H9 (cell line): ENCODE measurements at regions not wholly inside any gene's neighbourhood (a gene's known extent, or its start where the extent isn't known, plus 50 kb on each side); places are given as distances from the start of the nearest gene placed in this dataset.
A peak's percentile ranks its signal among the peaks of the same experiment; 100 is the strongest.

Source experiments
- DNase-seq: peaks from one replicate; pipeline ENCODE4 v3.0.0-alpha.2; 2017
- H2AFZ ChIP-seq: one replicate; pipeline ENCODE4 v1.6.1; 2013; ENCODE audit warnings: mild to moderate bottlenecking, low read length, control low read depth, moderate library complexity
- H2AK5ac ChIP-seq: 2 replicates; pipeline ENCODE4 v1.6.1; 2013; ENCODE audit warnings: low read length, control low read depth, mixed read lengths; ENCODE audit not compliant: insufficient read length
- H2BK120ac ChIP-seq: one replicate; pipeline ENCODE4 v1.6.1; 2013; ENCODE audit warnings: low read depth, mild to moderate bottlenecking, low read length, control low read depth, inconsistent platforms; ENCODE audit not compliant: poor library complexity, severe bottlenecking
- H2BK12ac ChIP-seq: 2 replicates; pipeline ENCODE4 v1.6.1; 2013; ENCODE audit warnings: low read length, control low read depth, mixed read lengths, low read depth; ENCODE audit not compliant: insufficient read length
- H2BK15ac ChIP-seq: 2 replicates; pipeline ENCODE4 v1.6.1; 2013; ENCODE audit warnings: low read depth, low read length, control low read depth
- H2BK20ac ChIP-seq: one replicate; pipeline ENCODE4 v1.6.1; 2013; ENCODE audit warnings: low read depth, mild to moderate bottlenecking, low read length, control low read depth, inconsistent platforms; ENCODE audit not compliant: poor library complexity, severe bottlenecking
- H2BK5ac ChIP-seq: 2 replicates; pipeline ENCODE4 v1.6.1; 2013; ENCODE audit warnings: low read length, control low read depth, mixed read lengths; ENCODE audit not compliant: insufficient read length
- H3K14ac ChIP-seq: 2 replicates; pipeline ENCODE4 v1.6.1; 2013; ENCODE audit warnings: low read length, control low read depth; ENCODE audit not compliant: insufficient read depth
- H3K18ac ChIP-seq: 2 replicates; pipeline ENCODE4 v1.6.1; 2013; ENCODE audit warnings: low read depth, mild to moderate bottlenecking, mixed read lengths, low read length, control low read depth; ENCODE audit not compliant: insufficient read length
- H3K23ac ChIP-seq: 2 replicates; pipeline ENCODE4 v1.6.1; 2013; ENCODE audit warnings: low read length, control low read depth, mixed read lengths, low read depth; ENCODE audit not compliant: insufficient read length
- H3K23me2 ChIP-seq: 2 replicates; pipeline ENCODE4 v1.6.1; 2013; ENCODE audit warnings: low read depth, mild to moderate bottlenecking, mixed read lengths, low read length, control low read depth; ENCODE audit not compliant: insufficient read length, poor library complexity, severe bottlenecking
- H3K27ac ChIP-seq: 2 replicates; pipeline ENCODE4 v1.5.1; 2013; ENCODE audit warnings: low read length, control low read depth, mixed read lengths, low read depth; ENCODE audit not compliant: insufficient read length
- H3K27me3 ChIP-seq: 2 replicates; pipeline ENCODE4 v1.6.1; 2013; ENCODE audit warnings: low read length, control low read depth, inconsistent platforms; ENCODE audit not compliant: insufficient read depth
- H3K4ac ChIP-seq: 2 replicates; pipeline ENCODE4 v1.6.1; 2013; ENCODE audit warnings: low read depth, mild to moderate bottlenecking, control low read depth, inconsistent platforms, low read length, moderate library complexity
- H3K4me1 ChIP-seq: 2 replicates; pipeline ENCODE4 v1.6.1; 2013; ENCODE audit warnings: low read length, control low read depth, inconsistent platforms; ENCODE audit not compliant: insufficient read depth
- H3K4me2 ChIP-seq: 2 replicates; pipeline ENCODE4 v1.6.1; 2013; ENCODE audit warnings: low read length, control low read depth, mixed read lengths; ENCODE audit not compliant: insufficient read length, insufficient read depth
- H3K56ac ChIP-seq: 2 replicates; pipeline ENCODE4 v1.6.1; 2013; ENCODE audit warnings: low read depth, mild to moderate bottlenecking, mixed read lengths, low read length, control low read depth; ENCODE audit not compliant: insufficient read length
- H3K79me1 ChIP-seq: 2 replicates; pipeline ENCODE4 v1.6.1; 2013; ENCODE audit warnings: low read depth, mild to moderate bottlenecking, moderate library complexity, low read length, control low read depth, inconsistent platforms; ENCODE audit not compliant: insufficient read depth, poor library complexity, severe bottlenecking
- H3K79me2 ChIP-seq: 2 replicates; pipeline ENCODE4 v1.6.1; 2013; ENCODE audit warnings: low read length, control low read depth, inconsistent platforms; ENCODE audit not compliant: insufficient read depth
- H3K9ac ChIP-seq: 2 replicates; pipeline ENCODE4 v1.6.1; 2013; ENCODE audit warnings: low read length, control low read depth, mixed read lengths; ENCODE audit not compliant: insufficient read length; ENCODE audit errors: extremely low read depth
- H3K9me3 ChIP-seq: one replicate; pipeline ENCODE4 v1.6.1; 2013; ENCODE audit warnings: low read depth, low read length, inconsistent platforms; ENCODE audit not compliant: control insufficient read depth
- H3T11ph ChIP-seq: one replicate; pipeline ENCODE4 v1.6.1; 2013; ENCODE audit warnings: mild to moderate bottlenecking, low read length, control low read depth, inconsistent platforms
- H4K20me1 ChIP-seq: one replicate; pipeline ENCODE4 v1.6.1; 2013; ENCODE audit not compliant: control insufficient read depth, insufficient read length, insufficient read depth
- H4K5ac ChIP-seq: 2 replicates; pipeline ENCODE4 v1.6.1; 2013; ENCODE audit warnings: low read depth, mild to moderate bottlenecking, mixed read lengths, low read length, control low read depth; ENCODE audit not compliant: insufficient read length
- H4K8ac ChIP-seq: replicated peaks from 2 replicates; pipeline ENCODE4 v1.6.1; 2013; ENCODE audit warnings: low read length, control low read depth, mixed read lengths, low read depth; ENCODE audit not compliant: insufficient read length
- H4K91ac ChIP-seq: 2 replicates; pipeline ENCODE4 v1.6.1; 2013; ENCODE audit warnings: low read depth, mild to moderate bottlenecking, moderate library complexity, mixed read lengths, low read length, control low read depth; ENCODE audit not compliant: insufficient read length
- H3K27ac Mint-ChIP-seq, 3 experiments: 2 replicates in 2 of 3; 3 replicates in 1 of 3; pipeline ENCODE4 v1.8.0; 2020 to 2021; ENCODE audit warnings: mixed read lengths in 3 of 3, mild to moderate bottlenecking in 1 of 3, moderate library complexity in 1 of 3
- H3K27me3 Mint-ChIP-seq: 2 replicates; pipeline ENCODE4 v1.8.0; 2021; ENCODE audit warnings: low read depth, mild to moderate bottlenecking, moderate library complexity, mixed read lengths
- H3K36me3 Mint-ChIP-seq, 3 experiments: 2 replicates in 2 of 3; 3 replicates in 1 of 3; pipeline ENCODE4 v1.8.0; 2020 to 2021; ENCODE audit warnings: low read depth in 3 of 3, mixed read lengths in 3 of 3; ENCODE audit not compliant: insufficient read depth in 1 of 3
- H3K4me1 Mint-ChIP-seq, 2 experiments: 2 replicates each; pipeline ENCODE4 v1.8.0; 2020; ENCODE audit warnings: mixed read lengths in 2 of 2
- H3K4me3 Mint-ChIP-seq, 2 experiments: 2 replicates in 1 of 2; 3 replicates in 1 of 2; pipeline ENCODE4 v1.8.0; 2020 to 2021; ENCODE audit warnings: mild to moderate bottlenecking in 2 of 2, mixed read lengths in 2 of 2, moderate library complexity in 1 of 2
- H3K9me3 Mint-ChIP-seq, 2 experiments: 2 replicates in 1 of 2; 3 replicates in 1 of 2; pipeline ENCODE4 v1.8.0; 2020; ENCODE audit warnings: mild to moderate bottlenecking in 2 of 2, mixed read lengths in 2 of 2, moderate library complexity in 1 of 2
- WGBS: extraction: QIAGEN DNeasy Blood & Tissue Kit; methylation state at CpG from one replicate; pipeline ENCODE4 v1.1.7; 2013; ENCODE audit warnings: missing lambda C conversion rate, low lambda C conversion rate, mixed read lengths; ENCODE audit not compliant: insufficient read length; ENCODE audit errors: extremely low coverage; 5-methylcytosine and 5-hydroxymethylcytosine counted together
- TF ChIP-seq, protein P1 (sequence below): fragments of 200-600 bp; sonication (generic); conservative IDR thresholded peaks from 3 replicates; pipeline ENCODE4 v1.8.0; 2021; ENCODE audit warnings: antibody characterized with exemption, mild to moderate bottlenecking

DNA sequence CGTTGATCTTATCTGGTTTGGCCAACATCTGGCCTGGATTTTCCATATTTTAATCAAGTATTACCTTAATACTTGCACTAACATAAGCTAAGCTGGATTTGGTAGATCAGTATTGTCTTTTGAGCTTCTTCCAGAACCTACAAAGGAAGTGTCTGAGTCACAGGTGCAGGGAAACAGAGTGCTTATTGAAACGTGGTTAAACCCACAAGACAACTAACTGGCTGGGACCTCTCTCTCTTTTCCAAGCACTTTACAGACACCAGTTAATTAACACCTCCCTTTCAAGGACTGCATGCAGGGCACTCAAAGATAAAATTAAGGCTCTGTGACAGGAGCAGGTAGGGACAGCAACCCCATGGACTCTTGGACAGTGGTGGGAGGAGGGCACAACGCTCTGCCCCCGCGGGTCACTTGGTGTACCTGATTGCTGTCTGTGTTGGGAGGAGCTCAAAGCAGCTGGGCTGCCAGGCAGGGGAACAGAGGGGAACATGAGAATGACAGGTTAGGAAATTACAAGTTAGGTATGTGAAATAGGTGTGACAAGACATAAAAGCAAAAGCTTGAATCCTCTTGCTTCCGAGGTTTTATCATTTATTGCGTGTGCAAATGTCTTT lies 133.7 kb upstream of the MON1B start:
- no peak overlapping the region for H4K91ac ChIP-seq
- no peaks in the 10 kb centered on the region for H3K9me3 ChIP-seq
- no peak overlapping the region for H4K5ac ChIP-seq
- Mint-ChIP-seq H3K4me3 (no peak overlapping the region), H3K4me1 (0 out of 4 replicates have a peak, but pooled peaks cover 0 to 2% of the 10 kb centered on the region in 2 experiments), H3K27ac (peak overlapping the region in 1 of 3 experiments; percentile 87; a peak in 2 of 7 replicates), H3K36me3 (no peaks in the 10 kb centered on the region; a peak in 1 of 7 replicates), H3K27me3 (no peaks in the 10 kb centered on the region; the same call in 1 of the 2 replicates), H3K9me3 (peaks cover 3 to 4% of the 10 kb centered on the region in 2 experiments; a peak in 3 of 5 replicates)
- no peaks in the 10 kb centered on the region for H3K79me2 ChIP-seq
- H4K8ac ChIP-seq, result no peak overlapping the region
- no peak overlapping the region for H3K56ac ChIP-seq
- no peak overlapping the region for H3K18ac ChIP-seq
- H3K23ac ChIP-seq, result no peak overlapping the region
- H2AFZ ChIP-seq, result no peak overlapping the region
- no peak overlapping the region for H2BK5ac ChIP-seq
- no peak overlapping the region for H3K4ac ChIP-seq
- H2BK120ac ChIP-seq, result no peak overlapping the region
- H3K14ac ChIP-seq, result no peak overlapping the region
- no peaks in the 10 kb centered on the region for H3K23me2 ChIP-seq
- no peak overlapping the region for H2BK20ac ChIP-seq
- H3K27me3 ChIP-seq, result no peaks in the 10 kb centered on the region
- no peak overlapping the region for H3T11ph ChIP-seq
- H3K4me1 ChIP-seq, result no peaks in the 10 kb centered on the region
- no peak overlapping the region for H3K27ac ChIP-seq
- no peaks in the 10 kb centered on the region for H3K79me1 ChIP-seq
- H2AK5ac ChIP-seq, result no peak overlapping the region
- H4K20me1 ChIP-seq, result no peaks in the 10 kb centered on the region
- no CpG with 5 or more reads among the region's 7 CpGs for WGBS
- H3K9ac ChIP-seq, result no peak overlapping the region
- no peak overlapping the region for H2BK12ac ChIP-seq
- DNase-seq, result no peak
- H3K4me2 ChIP-seq, result no peak overlapping the region
- H2BK15ac ChIP-seq, result no peak overlapping the region
- TF ChIP-seq, protein P1, sequence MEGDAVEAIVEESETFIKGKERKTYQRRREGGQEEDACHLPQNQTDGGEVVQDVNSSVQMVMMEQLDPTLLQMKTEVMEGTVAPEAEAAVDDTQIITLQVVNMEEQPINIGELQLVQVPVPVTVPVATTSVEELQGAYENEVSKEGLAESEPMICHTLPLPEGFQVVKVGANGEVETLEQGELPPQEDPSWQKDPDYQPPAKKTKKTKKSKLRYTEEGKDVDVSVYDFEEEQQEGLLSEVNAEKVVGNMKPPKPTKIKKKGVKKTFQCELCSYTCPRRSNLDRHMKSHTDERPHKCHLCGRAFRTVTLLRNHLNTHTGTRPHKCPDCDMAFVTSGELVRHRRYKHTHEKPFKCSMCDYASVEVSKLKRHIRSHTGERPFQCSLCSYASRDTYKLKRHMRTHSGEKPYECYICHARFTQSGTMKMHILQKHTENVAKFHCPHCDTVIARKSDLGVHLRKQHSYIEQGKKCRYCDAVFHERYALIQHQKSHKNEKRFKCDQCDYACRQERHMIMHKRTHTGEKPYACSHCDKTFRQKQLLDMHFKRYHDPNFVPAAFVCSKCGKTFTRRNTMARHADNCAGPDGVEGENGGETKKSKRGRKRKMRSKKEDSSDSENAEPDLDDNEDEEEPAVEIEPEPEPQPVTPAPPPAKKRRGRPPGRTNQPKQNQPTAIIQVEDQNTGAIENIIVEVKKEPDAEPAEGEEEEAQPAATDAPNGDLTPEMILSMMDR, result no peak
